ENCODE measurements at regions not wholly inside any gene's neighbourhood (a gene's known extent, or its start where the extent isn't known, plus 50 kb on each side); places are given as distances from the start of the nearest gene placed in this dataset.

DNA sequence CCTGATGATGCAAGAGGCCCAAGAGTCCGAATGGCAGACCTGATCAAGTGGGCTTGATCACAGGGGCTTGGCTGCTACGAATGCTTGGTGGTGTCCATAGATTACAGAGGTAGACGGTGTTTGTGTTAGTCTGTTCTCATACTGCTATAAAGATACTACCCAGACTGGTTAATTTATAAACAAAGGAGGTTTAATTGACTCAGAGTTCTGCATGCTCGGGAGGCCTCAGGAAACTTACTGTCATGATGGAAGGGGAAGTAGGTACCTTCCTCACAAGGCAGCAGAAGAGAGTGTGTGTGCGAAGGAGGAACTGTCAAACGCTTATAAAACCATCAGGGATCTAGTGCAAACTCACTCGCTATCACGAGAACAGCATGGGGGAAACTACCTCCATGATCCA, 268.9 kb upstream of the KLF6 start:
- no peaks in the 10 kb centered on the region for H3K9me1 ChIP-seq (replicated peaks; ENCODE audit: control insufficient read depth, extremely low read depth, insufficient read depth, low read length)
- CTCF ChIA-PET, result no interaction called here
- no TSS peak for BruUV-seq (replicated peaks)
- no peak overlapping the region for H3K4me2 ChIP-seq (ENCODE audit: insufficient read depth, low read length)
- intact Hi-C loops (cut with micrococcal nuclease) (no loop called here), dilution Hi-C loops (cut with MboI; ENCODE audit: extremely low pct_ligation_motif_present, low sequenced_read_pairs) (no loop called here)
- no peak for TF ChIP-seq POLR2A (IDR thresholded peaks at IDR 0.05; ENCODE audit: low read depth, low read length)
- TF ChIP-seq FOS (IDR thresholded peaks at IDR 0.05; ENCODE audit: borderline replicate concordance, insufficient read depth, low read length), result no peak
- no peak for TF ChIP-seq JUN (IDR thresholded peaks at IDR 0.05; ENCODE audit: borderline replicate concordance, insufficient read depth, insufficient read length, low read depth)
- TF ChIP-seq, protein P1, sequence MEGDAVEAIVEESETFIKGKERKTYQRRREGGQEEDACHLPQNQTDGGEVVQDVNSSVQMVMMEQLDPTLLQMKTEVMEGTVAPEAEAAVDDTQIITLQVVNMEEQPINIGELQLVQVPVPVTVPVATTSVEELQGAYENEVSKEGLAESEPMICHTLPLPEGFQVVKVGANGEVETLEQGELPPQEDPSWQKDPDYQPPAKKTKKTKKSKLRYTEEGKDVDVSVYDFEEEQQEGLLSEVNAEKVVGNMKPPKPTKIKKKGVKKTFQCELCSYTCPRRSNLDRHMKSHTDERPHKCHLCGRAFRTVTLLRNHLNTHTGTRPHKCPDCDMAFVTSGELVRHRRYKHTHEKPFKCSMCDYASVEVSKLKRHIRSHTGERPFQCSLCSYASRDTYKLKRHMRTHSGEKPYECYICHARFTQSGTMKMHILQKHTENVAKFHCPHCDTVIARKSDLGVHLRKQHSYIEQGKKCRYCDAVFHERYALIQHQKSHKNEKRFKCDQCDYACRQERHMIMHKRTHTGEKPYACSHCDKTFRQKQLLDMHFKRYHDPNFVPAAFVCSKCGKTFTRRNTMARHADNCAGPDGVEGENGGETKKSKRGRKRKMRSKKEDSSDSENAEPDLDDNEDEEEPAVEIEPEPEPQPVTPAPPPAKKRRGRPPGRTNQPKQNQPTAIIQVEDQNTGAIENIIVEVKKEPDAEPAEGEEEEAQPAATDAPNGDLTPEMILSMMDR (IDR thresholded peaks at IDR 0.05; ENCODE audit: extremely low read depth in 1 of 2, insufficient read depth in 1 of 2, low read depth in 1 of 2, low read length in 2 of 2), result no peak
- no peak for TF ChIP-seq MYC (IDR thresholded peaks at IDR 0.05; ENCODE audit: low read depth, low read length)
- TF ChIP-seq POLR2AphosphoS5 (IDR thresholded peaks at IDR 0.05; ENCODE audit: insufficient read depth, low read depth, low read length), result no peak
- TF ChIP-seq, protein P2, sequence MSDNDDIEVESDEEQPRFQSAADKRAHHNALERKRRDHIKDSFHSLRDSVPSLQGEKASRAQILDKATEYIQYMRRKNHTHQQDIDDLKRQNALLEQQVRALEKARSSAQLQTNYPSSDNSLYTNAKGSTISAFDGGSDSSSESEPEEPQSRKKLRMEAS (IDR thresholded peaks at IDR 0.05; ENCODE audit: insufficient read depth, insufficient read length), result no peak
- no peak for TF ChIP-seq GATA2 (IDR thresholded peaks at IDR 0.05; ENCODE audit: insufficient read depth, insufficient read length, low read depth, low read length)
- TF ChIP-seq EZH2 (IDR thresholded peaks at IDR 0.05; ENCODE audit: borderline replicate concordance, low read depth, low read length, severe bottlenecking), result no peak
- no peak for FAIRE-seq
- DNase-seq (ENCODE audit: low read depth, low spot score), result no peak
- H3K9ac ChIP-seq (replicated peaks; ENCODE audit: extremely low read depth, insufficient read depth, low read length), result no peak overlapping the region
- H3K27me3 ChIP-seq (ENCODE audit: control insufficient read depth in 2 of 2, insufficient read depth in 2 of 2, low read length in 2 of 2), result no peaks in the 10 kb centered on the region
- POLR2A ChIA-PET, result no interaction called here
- H4K20me1 ChIP-seq (replicated peaks; ENCODE audit: control insufficient read depth, extremely low read depth, insufficient read depth, low read length), result no peaks in the 10 kb centered on the region
- no peak overlapping the region for H2AFZ ChIP-seq (ENCODE audit: low read depth, low read length)
- H3K9me3 ChIP-seq (replicated peaks; ENCODE audit: control insufficient read depth, insufficient read depth, low read length), result no peaks in the 10 kb centered on the region
- no peak overlapping the region for H3K27ac ChIP-seq (ENCODE audit: insufficient read depth, low read depth, low read length)
- H3K4me1 ChIP-seq (ENCODE audit: control insufficient read depth, extremely low read depth, insufficient read depth, low read length), result peaks cover 16% of the 10 kb centered on the region
- H3K79me2 ChIP-seq (ENCODE audit: control insufficient read depth, insufficient read depth, low read length), result no peaks in the 10 kb centered on the region
- no peaks in the 10 kb centered on the region for H3K36me3 ChIP-seq (ENCODE audit: control insufficient read depth in 2 of 2, extremely low read depth in 1 of 2, insufficient read depth in 2 of 2, low read length in 2 of 2)
- no peak overlapping the region for H3K4me3 ChIP-seq (replicated peaks in 1 of 3; ENCODE audit: insufficient read depth in 1 of 3, low read depth in 1 of 3, low read length in 3 of 3)
